ENCODE measurements at regions not wholly inside any gene's neighbourhood (a gene's known extent, or its start where the extent isn't known, plus 50 kb on each side); places are given as distances from the start of the nearest gene placed in this dataset.

GRCh38 chr10:47088656-47089354, 177.6 kb downstream of the PTPN20 start:
- Histone ChIP-seq H3K27ac (no peak overlapping the region), H3K27me3 (no peaks in the 10 kb centered on the region), H3K36me3 (no peaks in the 10 kb centered on the region), H3K4me3 (no peak overlapping the region), H3K4me1 (no peaks in the 10 kb centered on the region), H3K9me3 (no peaks in the 10 kb centered on the region)
- TF ChIP-seq CTCF (IDR thresholded peaks at IDR 0.05): no peak
- no peak for DNase-seq
- intact Hi-C loops (cut with DNase I; ENCODE audit: low total_unique reads): no loop called here

- Histone ChIP-seq H3K4me3 (no peak overlapping the region), H3K36me3 (no peaks in the 10 kb centered on the region), H3K27ac (no peak overlapping the region), H3K27me3 (no peaks in the 10 kb centered on the region), H3K4me1 (no peaks in the 10 kb centered on the region), H3K9me3 (no peaks in the 10 kb centered on the region)
- DNase-seq: no peak
- TF ChIP-seq CTCF (IDR thresholded peaks at IDR 0.05): no peak
- intact Hi-C loops (cut with DNase I; ENCODE audit: low total_unique reads): no loop called here
These were observed 178.8 kb downstream of the PTPN20 start for GRCh38 chr10:47090042-47090441.

GRCh38 chr10:47090903-47091302, 179.7 kb downstream of the PTPN20 start:
- no peak for DNase-seq
- H3K9me3 ChIP-seq: no peaks in the 10 kb centered on the region
- TF ChIP-seq CTCF (IDR thresholded peaks at IDR 0.05): no peak
- H3K4me1 ChIP-seq: no peaks in the 10 kb centered on the region
- H3K27ac ChIP-seq: no peak overlapping the region
- no peak overlapping the region for H3K4me3 ChIP-seq
- no peaks in the 10 kb centered on the region for H3K36me3 ChIP-seq
- intact Hi-C loops (cut with DNase I; ENCODE audit: low total_unique reads): no loop called here
- no peaks in the 10 kb centered on the region for H3K27me3 ChIP-seq

- TF ChIP-seq CTCF (IDR thresholded peaks at IDR 0.05): no peak
- DNase-seq: no peak
- Histone ChIP-seq H3K4me3 (no peak overlapping the region), H3K4me1 (no peaks in the 10 kb centered on the region), H3K36me3 (no peaks in the 10 kb centered on the region), H3K27me3 (no peaks in the 10 kb centered on the region), H3K9me3 (no peaks in the 10 kb centered on the region), H3K27ac (no peak overlapping the region)
- intact Hi-C loops (cut with DNase I; ENCODE audit: low total_unique reads): no loop called here
These were observed 180.2 kb downstream of the PTPN20 start for GRCh38 chr10:47091421-47091820.

GRCh38 chr10:47092376-47092775, 181.1 kb downstream of the PTPN20 start:
- Histone ChIP-seq H3K4me1 (no peaks in the 10 kb centered on the region), H3K27ac (no peak overlapping the region), H3K27me3 (no peaks in the 10 kb centered on the region), H3K9me3 (no peaks in the 10 kb centered on the region), H3K4me3 (no peak overlapping the region), H3K36me3 (no peaks in the 10 kb centered on the region)
- TF ChIP-seq CTCF (IDR thresholded peaks at IDR 0.05): no peak
- intact Hi-C loops (cut with DNase I; ENCODE audit: low total_unique reads): no loop called here
- DNase-seq: no peak

- no peak for TF ChIP-seq CTCF (IDR thresholded peaks at IDR 0.05)
- DNase-seq: no peak
- intact Hi-C loops (cut with DNase I; ENCODE audit: low total_unique reads): no loop called here
- no peaks in the 10 kb centered on the region for H3K4me1 ChIP-seq
- H3K36me3 ChIP-seq: no peaks in the 10 kb centered on the region
- H3K9me3 ChIP-seq: no peaks in the 10 kb centered on the region
- no peak overlapping the region for H3K4me3 ChIP-seq
- H3K27me3 ChIP-seq: no peaks in the 10 kb centered on the region
- no peak overlapping the region for H3K27ac ChIP-seq
These were observed 181.6 kb downstream of the PTPN20 start for GRCh38 chr10:47092831-47093230.
